HG03139 (cell line): ENCODE measurements at regions not wholly inside any gene's neighbourhood (a gene's known extent, or its start where the extent isn't known, plus 50 kb on each side); places are given as distances from the start of the nearest gene placed in this dataset.
"Not testable (repeated sequence)": the region's sequence is repeated elsewhere in the genome, so short reads cannot be mapped to it uniquely, and the experiment has no call there.

Source experiments
- ATAC-seq: cut with Tn5 transposase; IDR thresholded peaks from one replicate; pipeline ENCODE4 v1.9.1; 2021; ENCODE audit not compliant: unreplicated experiment

GRCh38 chr6:71822625-71823024 is 63.7 kb upstream of the RIMS1 start:
- no peak for ATAC-seq

GRCh38 chr6:71832110-71832764 is 54.1 kb upstream of the RIMS1 start:
- not testable (repeated sequence) for ATAC-seq
